Upper lobe of left lung (tissue), 6 donors: ENCODE measurements at regions not wholly inside any gene's neighbourhood (a gene's known extent, or its start where the extent isn't known, plus 50 kb on each side); places are given as distances from the start of the nearest gene placed in this dataset.

Source experiments
- ATAC-seq, 2 donors: fragments of 200-7000 bp; cut with Tn5 transposase; one replicate each; pipeline ENCODE4 v1.9.1; 2022; ENCODE audit warnings: mild to moderate bottlenecking in 2 of 2, moderate library complexity in 2 of 2; ENCODE audit not compliant: low FRiP score in 2 of 2
- DNase-seq, 2 donors: peaks; one replicate each; pipeline ENCODE4 v3.0.0-alpha.2; 2019 to 2020
- H3K27ac ChIP-seq, 4 donors: fragments of 200-600 bp; sonication (generic); one replicate each; pipeline ENCODE4 v1.5.1; 2016 to 2019
- H3K27me3 ChIP-seq, 4 donors: fragments of 200-600 bp; sonication (generic); one replicate each; pipeline ENCODE4 v1.5.1; 2017 to 2019
- H3K36me3 ChIP-seq, 4 donors: fragments of 200-600 bp; sonication (generic); one replicate each; pipeline ENCODE4 v1.5.1; 2016 to 2019
- H3K4me1 ChIP-seq, 4 donors: fragments of 200-600 bp; sonication (generic); one replicate each; pipeline ENCODE4 v1.5.1; 2018 to 2019
- H3K4me3 ChIP-seq, 4 donors: fragments of 200-600 bp; sonication (generic); one replicate each; pipeline ENCODE4 v1.5.1; 2017 to 2019; ENCODE audit warnings: mild to moderate bottlenecking in 2 of 4, moderate library complexity in 1 of 4
- H3K9me3 ChIP-seq, 4 donors: fragments of 200-600 bp; sonication (generic); one replicate each; pipeline ENCODE4 v1.5.1; 2018 to 2019
- EP300 ChIP-seq, 4 donors: sonication (generic); formaldehyde crosslinking; IDR thresholded peaks; one replicate each; pipeline ENCODE4 v1.5.1; 2017; ENCODE audit warnings: antibody characterized with exemption in 4 of 4, control low read depth in 2 of 4
- POLR2A ChIP-seq, 4 donors: fragments of 450-650 bp; IDR thresholded peaks; one replicate each; pipeline ENCODE4 v1.5.1; 2016 to 2017; ENCODE audit warnings: antibody characterized with exemption in 4 of 4, mild to moderate bottlenecking in 2 of 4
- POLR2AphosphoS5 ChIP-seq, 2 donors: sonication (generic); formaldehyde crosslinking; IDR thresholded peaks; one replicate each; pipeline ENCODE4 v1.5.1; 2017; ENCODE audit warnings: antibody characterized with exemption in 2 of 2
- WGBS, 2 donors: methylation state at CpG; one replicate each; pipeline ENCODE4 v1.1.5; 2017 to 2018; 5-methylcytosine and 5-hydroxymethylcytosine counted together
- TF ChIP-seq, protein P1 (sequence below), 6 experiments: fragments of 450-650 bp in 4 of 6; fragments of 200-600 bp in 2 of 6; sonication (generic) in 2 of 6; IDR thresholded peaks; one replicate each; pipeline ENCODE4 v1.5.1; 2016 to 2019; ENCODE audit warnings: antibody characterized with exemption in 6 of 6
- donor health status: DM: no; HTN: no; CAD: no; lungs with moderate emphysema.
- donor health status: DM: no; HTN: yes; CAD: no; lungs with severe emphysema.

DNA sequence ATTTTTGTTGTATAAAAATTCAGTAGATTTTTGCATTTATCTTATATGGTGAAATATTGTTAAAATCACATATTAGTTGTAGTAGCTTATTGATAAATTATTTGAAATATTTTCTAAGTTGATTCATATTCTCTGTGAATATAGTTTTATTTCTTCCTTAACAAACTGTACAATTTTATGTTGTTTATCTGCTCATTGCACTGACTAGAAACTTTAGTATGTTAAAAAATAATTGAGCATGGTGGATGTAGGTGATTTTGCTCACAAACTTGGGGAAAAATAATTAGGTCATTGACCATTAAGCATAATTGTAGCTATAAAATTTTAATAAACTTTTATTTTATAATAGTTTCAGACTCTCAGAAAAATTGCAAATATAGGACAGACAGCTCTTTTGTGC is 1445.3 kb upstream of the MIR17HG start:
- no peaks in the 10 kb centered on the region for H3K9me3 ChIP-seq
- H3K4me3 ChIP-seq, result no peak overlapping the region
- H3K27ac ChIP-seq, result no peak overlapping the region
- no peaks in the 10 kb centered on the region for H3K4me1 ChIP-seq
- TF ChIP-seq EP300 (IDR thresholded peaks at IDR 0.05) (no peak), POLR2A (IDR thresholded peaks at IDR 0.05) (no peak), POLR2AphosphoS5 (IDR thresholded peaks at IDR 0.05) (no peak)
- TF ChIP-seq, protein P1, sequence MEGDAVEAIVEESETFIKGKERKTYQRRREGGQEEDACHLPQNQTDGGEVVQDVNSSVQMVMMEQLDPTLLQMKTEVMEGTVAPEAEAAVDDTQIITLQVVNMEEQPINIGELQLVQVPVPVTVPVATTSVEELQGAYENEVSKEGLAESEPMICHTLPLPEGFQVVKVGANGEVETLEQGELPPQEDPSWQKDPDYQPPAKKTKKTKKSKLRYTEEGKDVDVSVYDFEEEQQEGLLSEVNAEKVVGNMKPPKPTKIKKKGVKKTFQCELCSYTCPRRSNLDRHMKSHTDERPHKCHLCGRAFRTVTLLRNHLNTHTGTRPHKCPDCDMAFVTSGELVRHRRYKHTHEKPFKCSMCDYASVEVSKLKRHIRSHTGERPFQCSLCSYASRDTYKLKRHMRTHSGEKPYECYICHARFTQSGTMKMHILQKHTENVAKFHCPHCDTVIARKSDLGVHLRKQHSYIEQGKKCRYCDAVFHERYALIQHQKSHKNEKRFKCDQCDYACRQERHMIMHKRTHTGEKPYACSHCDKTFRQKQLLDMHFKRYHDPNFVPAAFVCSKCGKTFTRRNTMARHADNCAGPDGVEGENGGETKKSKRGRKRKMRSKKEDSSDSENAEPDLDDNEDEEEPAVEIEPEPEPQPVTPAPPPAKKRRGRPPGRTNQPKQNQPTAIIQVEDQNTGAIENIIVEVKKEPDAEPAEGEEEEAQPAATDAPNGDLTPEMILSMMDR (IDR thresholded peaks at IDR 0.05), result no peak
- H3K27me3 ChIP-seq, result no peaks in the 10 kb centered on the region
- ATAC-seq (no peak), DNase-seq (no peak)
- no peaks in the 10 kb centered on the region for H3K36me3 ChIP-seq

DNA sequence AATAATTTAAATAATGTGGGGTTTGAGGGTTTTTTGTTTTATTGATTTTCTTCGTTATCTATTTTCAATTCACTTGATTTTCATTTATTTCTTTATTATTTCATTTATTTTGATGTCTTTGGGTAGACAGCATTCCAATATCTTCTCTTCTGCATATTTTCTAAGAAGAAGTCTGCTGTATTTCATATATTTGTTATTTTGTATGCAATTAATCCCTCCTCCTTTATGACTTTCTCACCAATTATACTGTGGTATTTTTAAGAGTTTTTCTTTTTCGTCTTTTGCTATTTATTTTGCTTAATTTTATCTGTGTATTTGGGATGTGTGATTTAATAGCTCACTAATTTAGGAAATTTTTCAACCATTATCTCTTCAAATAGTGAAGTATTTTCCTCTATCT is 1444.4 kb upstream of the MIR17HG start:
- Histone ChIP-seq H3K4me3 (no peak overlapping the region), H3K27me3 (no peaks in the 10 kb centered on the region), H3K27ac (no peak overlapping the region), H3K36me3 (no peaks in the 10 kb centered on the region), H3K9me3 (no peaks in the 10 kb centered on the region), H3K4me1 (no peaks in the 10 kb centered on the region)
- no peak for TF ChIP-seq POLR2AphosphoS5 (IDR thresholded peaks at IDR 0.05)
- no peak for TF ChIP-seq EP300 (IDR thresholded peaks at IDR 0.05)
- no peak for TF ChIP-seq POLR2A (IDR thresholded peaks at IDR 0.05)
- TF ChIP-seq, protein P1 (IDR thresholded peaks at IDR 0.05), result no peak
- no peak for DNase-seq
- 84 to 88% methylated on average over 2 of the region's 2 CpGs for WGBS, 2 donors
- no peak for ATAC-seq

DNA sequence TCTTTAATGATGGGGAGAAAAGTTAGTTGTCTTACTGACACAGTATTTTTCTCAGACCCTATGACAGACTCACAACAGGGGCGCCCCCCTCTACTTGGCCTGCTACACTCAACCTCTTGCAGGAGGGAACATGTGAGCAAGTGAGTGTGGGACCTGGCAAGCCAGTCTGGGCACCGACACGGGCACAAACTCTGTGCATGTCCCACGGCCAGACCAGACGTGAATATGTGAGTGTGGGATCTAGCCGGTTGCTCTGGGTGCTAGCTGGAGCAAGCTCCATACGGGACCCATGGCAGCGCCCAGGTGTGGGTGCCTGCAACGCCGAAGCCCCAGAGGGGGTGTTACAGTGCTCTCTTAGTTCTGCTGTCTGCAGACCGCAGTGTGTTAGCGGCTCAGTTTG is 1437.3 kb upstream of the MIR17HG start:
- no peaks in the 10 kb centered on the region for H3K9me3 ChIP-seq
- peak in 1 of 2 donors; percentile 17 for DNase-seq
- no peak overlapping the region for H3K27ac ChIP-seq
- H3K27me3 ChIP-seq, result no peaks in the 10 kb centered on the region
- TF ChIP-seq POLR2AphosphoS5 (IDR thresholded peaks at IDR 0.05) (no peak), POLR2A (IDR thresholded peaks at IDR 0.05) (no peak), EP300 (IDR thresholded peaks at IDR 0.05) (no peak)
- TF ChIP-seq, protein P1 (IDR thresholded peaks at IDR 0.05), result no peak
- no peaks in the 10 kb centered on the region for H3K4me1 ChIP-seq
- H3K4me3 ChIP-seq, result no peak overlapping the region
- H3K36me3 ChIP-seq, result no peaks in the 10 kb centered on the region
- 84 to 100% methylated on average over 1 to 12 of the region's 12 CpGs for WGBS, 2 donors
- no peak for ATAC-seq

DNA sequence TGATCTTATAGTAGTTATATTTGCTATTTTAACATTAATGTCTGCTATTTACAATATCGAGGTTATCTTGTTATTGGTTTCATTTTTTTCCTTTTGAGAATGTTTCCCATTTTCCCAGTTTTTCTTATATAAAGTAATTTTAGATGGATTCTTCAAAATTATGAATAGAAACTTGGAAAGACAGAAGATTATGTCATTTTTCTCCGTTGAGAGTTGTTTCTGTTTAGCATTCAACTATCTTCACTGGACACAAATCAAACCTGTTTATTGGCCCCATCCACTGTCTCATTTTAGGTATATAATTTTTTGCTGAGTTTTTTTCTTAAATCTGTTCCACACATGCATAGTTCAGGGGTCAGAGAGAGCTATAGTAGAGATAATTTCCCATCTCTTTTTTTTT is 1430.9 kb upstream of the MIR17HG start:
- DNase-seq, result no peak
- WGBS, 2 donors, result 75 to 80% methylated on average over 2 of the region's 2 CpGs

DNA sequence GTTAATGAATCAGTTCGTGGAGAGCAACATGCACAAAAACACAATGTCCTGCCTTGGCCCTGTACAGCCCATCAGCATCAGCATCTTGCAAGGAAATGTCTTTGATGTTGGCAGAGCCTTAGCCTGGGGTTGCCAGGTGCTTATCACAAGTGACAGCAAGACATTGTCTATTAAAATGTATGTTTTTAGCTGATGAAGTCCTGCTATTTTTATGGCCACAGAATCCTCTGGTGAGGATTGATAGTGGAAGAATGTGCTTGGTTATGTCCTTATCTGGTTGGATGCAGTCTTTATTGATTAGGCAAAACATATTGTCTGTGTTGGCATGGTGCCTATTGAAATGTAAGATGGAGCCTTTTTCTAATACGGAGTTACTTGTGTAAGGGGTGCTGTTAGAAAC is 1427.0 kb upstream of the MIR17HG start:
- no peak for ATAC-seq
- no peak for DNase-seq
- TF ChIP-seq, protein P1 (IDR thresholded peaks at IDR 0.05), result no peak
- TF ChIP-seq POLR2AphosphoS5 (IDR thresholded peaks at IDR 0.05) (no peak), EP300 (IDR thresholded peaks at IDR 0.05) (no peak), POLR2A (IDR thresholded peaks at IDR 0.05) (no peak)
- Histone ChIP-seq H3K27ac (no peak overlapping the region), H3K27me3 (no peaks in the 10 kb centered on the region), H3K4me1 (no peaks in the 10 kb centered on the region), H3K36me3 (no peaks in the 10 kb centered on the region), H3K4me3 (no peak overlapping the region), H3K9me3 (no peaks in the 10 kb centered on the region)
- 60 to 66% methylated on average over 2 of the region's 2 CpGs for WGBS, 2 donors

More for the DNA sequence above, 1430.9 kb upstream of the MIR17HG start:
- H3K4me3 ChIP-seq, result no peak overlapping the region
- no peak for ATAC-seq
- no peaks in the 10 kb centered on the region for H3K4me1 ChIP-seq
- no peaks in the 10 kb centered on the region for H3K27me3 ChIP-seq
- no peaks in the 10 kb centered on the region for H3K9me3 ChIP-seq
- no peak overlapping the region for H3K27ac ChIP-seq
- TF ChIP-seq, protein P1 (IDR thresholded peaks at IDR 0.05), result no peak
- TF ChIP-seq POLR2AphosphoS5 (IDR thresholded peaks at IDR 0.05) (no peak), POLR2A (IDR thresholded peaks at IDR 0.05) (no peak)
- no peaks in the 10 kb centered on the region for H3K36me3 ChIP-seq
